K562 (cell line): ENCODE measurements at regions not wholly inside any gene's neighbourhood (a gene's known extent, or its start where the extent isn't known, plus 50 kb on each side); places are given as distances from the start of the nearest gene placed in this dataset.

Experiments
- ARID1B ChIP-seq: fragments of 450-650 bp; IDR thresholded peaks from 2 replicates; pipeline ENCODE4 v1.6.1; 2016; ENCODE audit warnings: antibody characterized with exemption, mild to moderate bottlenecking, inconsistent platforms
- CEBPG ChIP-seq, 3 experiments: fragments of 200-800 bp in 1 of 3; sonication (Bioruptor generic) in 1 of 3; sonication (generic) in 1 of 3; formaldehyde crosslinking in 1 of 3; IDR thresholded peaks in 2 of 3; conservative IDR thresholded peaks in 1 of 3; 2 replicates each; pipeline versions ENCODE4 v1.6.1 to v1.8.0; 2016 to 2022; ENCODE audit warnings: missing compliant biosample characterization in 2 of 3, missing genetic modification characterization in 2 of 3, mild to moderate bottlenecking in 1 of 3, missing genetic modification reagents in 1 of 3
- CXXC5 ChIP-seq: fragments of 250-450 bp; sonication (Bioruptor Pico); IDR thresholded peaks from 2 replicates; pipeline ENCODE4 v1.8.0; 2022; ENCODE audit warnings: inconsistent platforms, mild to moderate bottlenecking, moderate library complexity
- NUFIP1 ChIP-seq: fragments of 450-650 bp; IDR thresholded peaks from 2 replicates; pipeline ENCODE4 v1.6.1; 2018; ENCODE audit not compliant: partially characterized antibody
- SMARCA4 ChIP-seq: fragments of 450-650 bp; IDR thresholded peaks from 2 replicates; pipeline ENCODE4 v1.6.1; 2016
- TAF7 ChIP-seq: fragments of 450-650 bp; IDR thresholded peaks from 2 replicates; pipeline ENCODE4 v1.6.1; 2016; ENCODE audit warnings: missing genetic modification characterization, missing compliant biosample characterization
- TBP ChIP-seq: optimal IDR thresholded peaks from 2 replicates; pipeline ENCODE3; 2011; ENCODE audit warnings: low read depth, low read length, improper control_type of control experiment
- TSC22D4 ChIP-seq: fragments of 450-650 bp; IDR thresholded peaks from 2 replicates; pipeline ENCODE4 v1.6.1; 2016; ENCODE audit warnings: missing genetic modification characterization, missing biosample characterization, control low read depth
- ZEB2 ChIP-seq: fragments of 450-650 bp; IDR thresholded peaks from 2 replicates; pipeline ENCODE4 v1.6.1; 2016
- TF ChIP-seq, protein P1 (sequence below), 2 experiments: fragments of 200-800 bp in 1 of 2; sonication (Bioruptor generic) in 1 of 2; sonication (generic) in 1 of 2; formaldehyde crosslinking in 1 of 2; IDR thresholded peaks in 1 of 2; conservative IDR thresholded peaks in 1 of 2; 2 replicates each; pipeline versions ENCODE4 v1.5.0 to v1.6.1; 2016 to 2020; ENCODE audit warnings: missing compliant biosample characterization in 1 of 2, missing genetic modification characterization in 1 of 2, missing genetic modification reagents in 1 of 2
- TF ChIP-seq, protein P2 (sequence below): fragments of 250-450 bp; sonication (Bioruptor Pico); IDR thresholded peaks from 2 replicates; pipeline ENCODE4 v1.8.0; 2021; ENCODE audit warnings: borderline replicate concordance, mild to moderate bottlenecking, moderate library complexity; ENCODE audit not compliant: poor library complexity, severe bottlenecking
- TF ChIP-seq, protein P3 (sequence below): sonication (generic); formaldehyde crosslinking; IDR thresholded peaks from 2 replicates; pipeline ENCODE4 v1.4.0; 2020; ENCODE audit warnings: mild to moderate bottlenecking, missing genetic modification reagents
- TF ChIP-seq, protein P4 (sequence below): fragments of 150-350 bp; IDR thresholded peaks from 2 replicates; pipeline ENCODE4 v1.6.1; 2014; ENCODE audit warnings: low read depth, mild to moderate bottlenecking, low read length, borderline replicate concordance
- TF ChIP-seq, protein P5 (sequence below): fragments of 250-450 bp; sonication (Bioruptor Pico); IDR thresholded peaks from 2 replicates; pipeline ENCODE4 v1.8.0; 2022; ENCODE audit warnings: inconsistent platforms, mild to moderate bottlenecking, moderate library complexity, borderline replicate concordance
- TF ChIP-seq, protein P6 (sequence below): sonication (generic); IDR thresholded peaks from 2 replicates; pipeline ENCODE4 v1.6.1; 2016

DNA sequence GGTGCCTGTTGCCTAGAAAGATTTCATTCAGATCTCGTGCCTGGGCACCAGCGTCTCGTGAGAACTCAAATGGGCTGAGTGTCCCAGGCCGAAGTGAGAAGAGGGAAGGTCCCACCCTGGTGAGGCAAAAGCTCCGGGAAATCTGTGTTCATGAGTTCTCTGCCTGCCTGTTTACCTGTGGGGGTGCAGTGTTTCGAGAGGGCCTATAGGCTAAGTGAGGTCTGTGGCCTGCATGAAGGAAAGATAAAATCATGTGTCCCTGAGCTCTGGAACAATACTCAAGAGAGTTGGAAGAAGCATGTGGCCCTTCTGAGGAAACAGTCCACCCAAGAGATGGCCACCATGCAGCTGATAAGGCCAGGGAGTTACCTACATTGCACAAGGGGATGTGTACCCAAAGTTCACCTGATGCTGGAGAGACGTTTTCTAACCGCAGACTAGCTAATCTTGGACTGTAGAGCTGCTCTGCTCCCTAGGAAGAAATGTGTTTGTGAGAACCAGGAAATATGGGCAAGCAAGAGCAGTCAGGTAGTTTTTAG is 63.5 kb upstream of the ST3GAL5 start (continued):
- TF ChIP-seq, protein P1, sequence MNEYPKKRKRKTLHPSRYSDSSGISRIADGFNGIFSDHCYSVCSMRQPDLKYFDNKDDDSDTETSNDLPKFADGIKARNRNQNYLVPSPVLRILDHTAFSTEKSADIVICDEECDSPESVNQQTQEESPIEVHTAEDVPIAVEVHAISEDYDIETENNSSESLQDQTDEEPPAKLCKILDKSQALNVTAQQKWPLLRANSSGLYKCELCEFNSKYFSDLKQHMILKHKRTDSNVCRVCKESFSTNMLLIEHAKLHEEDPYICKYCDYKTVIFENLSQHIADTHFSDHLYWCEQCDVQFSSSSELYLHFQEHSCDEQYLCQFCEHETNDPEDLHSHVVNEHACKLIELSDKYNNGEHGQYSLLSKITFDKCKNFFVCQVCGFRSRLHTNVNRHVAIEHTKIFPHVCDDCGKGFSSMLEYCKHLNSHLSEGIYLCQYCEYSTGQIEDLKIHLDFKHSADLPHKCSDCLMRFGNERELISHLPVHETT (CRISPR knock-in tag; conservative IDR thresholded peaks at IDR 0.05 in 1 of 2, IDR thresholded peaks at IDR 0.05 in 1 of 2), result peak in 1 of 2 experiments; percentile 53; a peak in 1 of 4 replicates
- TF ChIP-seq, protein P2, sequence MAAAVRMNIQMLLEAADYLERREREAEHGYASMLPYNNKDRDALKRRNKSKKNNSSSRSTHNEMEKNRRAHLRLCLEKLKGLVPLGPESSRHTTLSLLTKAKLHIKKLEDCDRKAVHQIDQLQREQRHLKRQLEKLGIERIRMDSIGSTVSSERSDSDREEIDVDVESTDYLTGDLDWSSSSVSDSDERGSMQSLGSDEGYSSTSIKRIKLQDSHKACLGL (CRISPR knock-in tag), result no peak
- peak; percentile 91 for TF ChIP-seq ZEB2
- TF ChIP-seq TSC22D4 (tag), result no peak
- peak; percentile 44; the same call in 1 of the 2 replicates for TF ChIP-seq CXXC5
- TF ChIP-seq, protein P3, sequence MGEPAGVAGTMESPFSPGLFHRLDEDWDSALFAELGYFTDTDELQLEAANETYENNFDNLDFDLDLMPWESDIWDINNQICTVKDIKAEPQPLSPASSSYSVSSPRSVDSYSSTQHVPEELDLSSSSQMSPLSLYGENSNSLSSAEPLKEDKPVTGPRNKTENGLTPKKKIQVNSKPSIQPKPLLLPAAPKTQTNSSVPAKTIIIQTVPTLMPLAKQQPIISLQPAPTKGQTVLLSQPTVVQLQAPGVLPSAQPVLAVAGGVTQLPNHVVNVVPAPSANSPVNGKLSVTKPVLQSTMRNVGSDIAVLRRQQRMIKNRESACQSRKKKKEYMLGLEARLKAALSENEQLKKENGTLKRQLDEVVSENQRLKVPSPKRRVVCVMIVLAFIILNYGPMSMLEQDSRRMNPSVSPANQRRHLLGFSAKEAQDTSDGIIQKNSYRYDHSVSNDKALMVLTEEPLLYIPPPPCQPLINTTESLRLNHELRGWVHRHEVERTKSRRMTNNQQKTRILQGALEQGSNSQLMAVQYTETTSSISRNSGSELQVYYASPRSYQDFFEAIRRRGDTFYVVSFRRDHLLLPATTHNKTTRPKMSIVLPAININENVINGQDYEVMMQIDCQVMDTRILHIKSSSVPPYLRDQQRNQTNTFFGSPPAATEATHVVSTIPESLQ, result 0 out of 2 replicates have a peak, but pooled peaks have one; percentile 12
- TF ChIP-seq, protein P4, sequence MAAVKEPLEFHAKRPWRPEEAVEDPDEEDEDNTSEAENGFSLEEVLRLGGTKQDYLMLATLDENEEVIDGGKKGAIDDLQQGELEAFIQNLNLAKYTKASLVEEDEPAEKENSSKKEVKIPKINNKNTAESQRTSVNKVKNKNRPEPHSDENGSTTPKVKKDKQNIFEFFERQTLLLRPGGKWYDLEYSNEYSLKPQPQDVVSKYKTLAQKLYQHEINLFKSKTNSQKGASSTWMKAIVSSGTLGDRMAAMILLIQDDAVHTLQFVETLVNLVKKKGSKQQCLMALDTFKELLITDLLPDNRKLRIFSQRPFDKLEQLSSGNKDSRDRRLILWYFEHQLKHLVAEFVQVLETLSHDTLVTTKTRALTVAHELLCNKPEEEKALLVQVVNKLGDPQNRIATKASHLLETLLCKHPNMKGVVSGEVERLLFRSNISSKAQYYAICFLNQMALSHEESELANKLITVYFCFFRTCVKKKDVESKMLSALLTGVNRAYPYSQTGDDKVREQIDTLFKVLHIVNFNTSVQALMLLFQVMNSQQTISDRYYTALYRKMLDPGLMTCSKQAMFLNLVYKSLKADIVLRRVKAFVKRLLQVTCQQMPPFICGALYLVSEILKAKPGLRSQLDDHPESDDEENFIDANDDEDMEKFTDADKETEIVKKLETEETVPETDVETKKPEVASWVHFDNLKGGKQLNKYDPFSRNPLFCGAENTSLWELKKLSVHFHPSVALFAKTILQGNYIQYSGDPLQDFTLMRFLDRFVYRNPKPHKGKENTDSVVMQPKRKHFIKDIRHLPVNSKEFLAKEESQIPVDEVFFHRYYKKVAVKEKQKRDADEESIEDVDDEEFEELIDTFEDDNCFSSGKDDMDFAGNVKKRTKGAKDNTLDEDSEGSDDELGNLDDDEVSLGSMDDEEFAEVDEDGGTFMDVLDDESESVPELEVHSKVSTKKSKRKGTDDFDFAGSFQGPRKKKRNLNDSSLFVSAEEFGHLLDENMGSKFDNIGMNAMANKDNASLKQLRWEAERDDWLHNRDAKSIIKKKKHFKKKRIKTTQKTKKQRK, result no peak
- no peak for TF ChIP-seq CEBPG (CRISPR knock-in tag; IDR thresholded peaks at IDR 0.05)
- TF ChIP-seq CEBPG (tag; conservative IDR thresholded peaks at IDR 0.05 in 1 of 2, IDR thresholded peaks at IDR 0.05 in 1 of 2), result peak in 1 of 2 experiments; percentile 35; a peak in 1 of 4 replicates
- peak; percentile 37 for TF ChIP-seq TBP
- TF ChIP-seq, protein P5, sequence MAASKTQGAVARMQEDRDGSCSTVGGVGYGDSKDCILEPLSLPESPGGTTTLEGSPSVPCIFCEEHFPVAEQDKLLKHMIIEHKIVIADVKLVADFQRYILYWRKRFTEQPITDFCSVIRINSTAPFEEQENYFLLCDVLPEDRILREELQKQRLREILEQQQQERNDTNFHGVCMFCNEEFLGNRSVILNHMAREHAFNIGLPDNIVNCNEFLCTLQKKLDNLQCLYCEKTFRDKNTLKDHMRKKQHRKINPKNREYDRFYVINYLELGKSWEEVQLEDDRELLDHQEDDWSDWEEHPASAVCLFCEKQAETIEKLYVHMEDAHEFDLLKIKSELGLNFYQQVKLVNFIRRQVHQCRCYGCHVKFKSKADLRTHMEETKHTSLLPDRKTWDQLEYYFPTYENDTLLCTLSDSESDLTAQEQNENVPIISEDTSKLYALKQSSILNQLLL (CRISPR knock-in tag), result no peak
- TF ChIP-seq ARID1B, result peak; percentile 37; the same call in 1 of the 2 replicates
- TF ChIP-seq NUFIP1, result no peak
- no peak for TF ChIP-seq TAF7 (tag)
- TF ChIP-seq SMARCA4, result peak; percentile 28; the same call in 1 of the 2 replicates
- TF ChIP-seq, protein P6, sequence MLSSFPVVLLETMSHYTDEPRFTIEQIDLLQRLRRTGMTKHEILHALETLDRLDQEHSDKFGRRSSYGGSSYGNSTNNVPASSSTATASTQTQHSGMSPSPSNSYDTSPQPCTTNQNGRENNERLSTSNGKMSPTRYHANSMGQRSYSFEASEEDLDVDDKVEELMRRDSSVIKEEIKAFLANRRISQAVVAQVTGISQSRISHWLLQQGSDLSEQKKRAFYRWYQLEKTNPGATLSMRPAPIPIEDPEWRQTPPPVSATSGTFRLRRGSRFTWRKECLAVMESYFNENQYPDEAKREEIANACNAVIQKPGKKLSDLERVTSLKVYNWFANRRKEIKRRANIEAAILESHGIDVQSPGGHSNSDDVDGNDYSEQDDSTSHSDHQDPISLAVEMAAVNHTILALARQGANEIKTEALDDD, result peak; percentile 70; the same call in 1 of the 2 replicates
